LNCAP (cell line): ENCODE measurements at regions not wholly inside any gene's neighbourhood (a gene's known extent, or its start where the extent isn't known, plus 50 kb on each side); places are given as distances from the start of the nearest gene placed in this dataset.

Experiments used
- CTCF ChIP-seq: fragments of 450-650 bp; IDR thresholded peaks from 2 replicates; pipeline ENCODE4 v1.5.1; 2017; ENCODE audit warnings: mild to moderate bottlenecking

GRCh38 chr13:36552334-36552733, 120.0 kb downstream of the CCNA1 start:
- TF ChIP-seq CTCF = no peak

GRCh38 chr13:36553491-36553890, 120.3 kb upstream of the SERTM1 start:
- TF ChIP-seq CTCF = no peak

- no peak for TF ChIP-seq CTCF
These were observed 118.5 kb upstream of the SERTM1 start for GRCh38 chr13:36555151-36555986.

- TF ChIP-seq CTCF = no peak
These were observed 114.4 kb upstream of the SERTM1 start for GRCh38 chr13:36559375-36559774.

DNA sequence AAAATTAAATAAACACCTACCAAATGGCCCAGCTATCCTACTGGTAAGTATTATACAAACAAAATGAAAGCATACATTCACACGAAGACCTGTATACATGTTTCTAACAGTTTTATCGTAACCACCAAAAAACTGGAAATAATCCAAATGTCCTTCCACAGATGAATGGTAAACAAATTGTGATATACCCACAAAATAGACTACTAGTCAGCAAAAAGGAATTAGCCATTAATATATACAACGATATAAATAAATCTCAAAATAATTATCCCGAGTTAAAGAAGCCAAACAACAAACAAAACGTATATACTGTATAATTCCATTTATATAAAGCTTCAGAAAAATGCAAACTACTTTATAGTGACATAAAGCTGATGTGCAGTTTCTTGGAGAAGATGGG, 106.3 kb upstream of the SERTM1 start:
- no peak for TF ChIP-seq CTCF

- no peak for TF ChIP-seq CTCF
These were observed 103.3 kb upstream of the SERTM1 start for GRCh38 chr13:36570489-36570888.

DNA sequence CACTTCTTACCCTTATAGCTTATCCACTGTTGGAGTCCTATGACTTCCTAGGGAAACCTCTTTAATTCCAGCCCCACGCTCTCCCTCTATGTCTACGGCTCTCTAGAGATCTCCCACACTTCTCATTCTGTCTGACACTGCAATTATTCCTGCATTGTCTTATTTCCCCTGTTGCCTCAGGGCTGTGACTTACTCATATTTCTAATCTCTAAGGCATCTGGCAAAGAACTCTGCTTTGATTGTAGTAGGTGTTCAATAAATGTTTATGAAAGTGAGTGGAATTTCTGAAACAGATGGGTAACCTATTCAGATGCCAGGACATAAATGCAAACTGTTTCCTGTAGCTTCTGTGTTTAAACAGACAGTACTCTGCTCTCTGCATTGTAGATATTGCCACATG, 102.4 kb upstream of the SERTM1 start:
- TF ChIP-seq CTCF = no peak

DNA sequence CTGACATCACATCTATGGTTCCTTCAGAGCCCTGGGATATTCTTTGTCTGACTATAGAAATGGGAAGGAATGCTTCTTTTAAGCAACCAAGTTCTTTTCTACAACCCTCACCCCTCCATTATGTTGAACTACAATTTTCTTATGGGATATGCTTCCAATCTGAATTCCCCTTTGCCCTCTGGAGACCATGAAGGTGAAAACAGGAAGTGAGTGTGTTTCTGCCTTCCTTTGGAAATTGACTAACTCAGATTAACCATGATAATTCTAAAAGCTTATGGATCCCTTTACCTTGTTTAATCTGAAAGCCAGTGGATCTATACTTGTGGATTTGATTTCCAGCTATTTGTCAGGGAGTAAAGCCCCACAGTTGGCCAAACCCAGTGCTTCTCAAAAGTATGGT, 90.8 kb upstream of the SERTM1 start:
- no peak for TF ChIP-seq CTCF
